ENCODE measurements at regions not wholly inside any gene's neighbourhood (a gene's known extent, or its start where the extent isn't known, plus 50 kb on each side); places are given as distances from the start of the nearest gene placed in this dataset.

DNA sequence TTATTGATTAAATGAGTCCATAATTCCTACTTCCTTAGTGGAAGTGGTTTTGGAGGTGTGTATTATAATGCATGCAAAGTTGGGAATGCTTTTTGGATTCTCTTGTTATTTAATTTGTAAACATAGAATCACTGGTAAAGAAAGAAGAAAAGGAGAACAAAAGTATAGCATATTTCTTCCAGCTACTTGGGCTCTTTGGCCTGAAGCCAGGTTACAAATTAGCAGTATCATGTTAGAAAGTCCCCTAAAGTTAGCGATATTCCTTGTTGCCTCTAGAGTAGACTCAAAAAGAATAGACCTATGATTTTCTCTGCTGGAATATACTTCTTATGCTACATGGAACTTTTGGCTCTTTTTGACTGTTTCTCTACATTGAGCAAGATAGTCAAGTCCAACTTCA, 60.6 kb upstream of the CD28 start (continued):
- TF ChIP-seq SAP30 (IDR thresholded peaks at IDR 0.05; ENCODE audit: insufficient read depth, insufficient replicate concordance, low read length): no peak
- TF ChIP-seq, protein P1, sequence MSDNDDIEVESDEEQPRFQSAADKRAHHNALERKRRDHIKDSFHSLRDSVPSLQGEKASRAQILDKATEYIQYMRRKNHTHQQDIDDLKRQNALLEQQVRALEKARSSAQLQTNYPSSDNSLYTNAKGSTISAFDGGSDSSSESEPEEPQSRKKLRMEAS (IDR thresholded peaks at IDR 0.05): no peak
